ENCODE measurements at regions not wholly inside any gene's neighbourhood (a gene's known extent, or its start where the extent isn't known, plus 50 kb on each side); places are given as distances from the start of the nearest gene placed in this dataset.

- no peaks in the 10 kb centered on the region for H3K4me1 ChIP-seq (ENCODE audit: control insufficient read depth in 2 of 2, insufficient read depth in 1 of 2, low read depth in 1 of 2, low read length in 2 of 2)
- no peak overlapping the region for H2AFZ ChIP-seq (ENCODE audit: low read length)
- no peak overlapping the region for H2BK12ac ChIP-seq (ENCODE audit: low read length)
- no peak overlapping the region for H3K18ac ChIP-seq (ENCODE audit: low read length)
- H3K4me2 ChIP-seq (ENCODE audit: insufficient read depth, low read length, poor library complexity, severe bottlenecking), result no peak overlapping the region
- no peak overlapping the region for H3K4ac ChIP-seq (ENCODE audit: low read length)
- H3K36me3 ChIP-seq (replicated peaks in 1 of 2; ENCODE audit: control insufficient read depth in 2 of 2, insufficient read depth in 2 of 2, low read length in 2 of 2), result no peaks in the 10 kb centered on the region
- no peak overlapping the region for H3K14ac ChIP-seq (ENCODE audit: low read length)
- no peak overlapping the region for H3K9ac ChIP-seq (ENCODE audit: low read depth, low read length, poor library complexity)
- H4K8ac ChIP-seq (ENCODE audit: low read depth, low read length), result no peak overlapping the region
- peaks cover 0 to 3% (median 0%) of the 10 kb centered on the region in 3 experiments for H3K27me3 ChIP-seq (ENCODE audit: control insufficient read depth in 3 of 3, insufficient read depth in 3 of 3, low read depth in 1 of 3, low read length in 3 of 3)
- DNase-seq (ENCODE audit: low spot score), result no peak
- WGBS, 2 donors (ENCODE audit: extremely low coverage in 2 of 2, insufficient read length in 2 of 2, insufficient replicate concordance in 1 of 2), result no CpG with 5 or more reads among the region's 1 CpG
- H3K9me3 ChIP-seq (replicated peaks in 1 of 2; ENCODE audit: control insufficient read depth in 2 of 2, insufficient read depth in 1 of 2, low read depth in 1 of 2, low read length in 2 of 2), result no peaks in the 10 kb centered on the region
- H4K91ac ChIP-seq (ENCODE audit: low read depth, low read length, poor library complexity), result no peak overlapping the region
- H2BK15ac ChIP-seq (ENCODE audit: low read length), result no peak overlapping the region
- H2AK5ac ChIP-seq (ENCODE audit: low read depth, low read length), result no peak overlapping the region
- no peak overlapping the region for H3K23ac ChIP-seq (ENCODE audit: low read depth, low read length, poor library complexity)
- H2BK120ac ChIP-seq (ENCODE audit: low read depth, low read length), result no peak overlapping the region
- H3K4me3 ChIP-seq (ENCODE audit: low read length in 2 of 2), result no peak overlapping the region
- H3K79me1 ChIP-seq (ENCODE audit: low read depth, low read length), result no peaks in the 10 kb centered on the region
- H3K27ac ChIP-seq (replicated peaks; ENCODE audit: low read length), result no peak overlapping the region
- H2BK5ac ChIP-seq (ENCODE audit: low read length), result no peak overlapping the region
These were observed 95.7 kb downstream of the FASLG start for GRCh38 chr1:172754609-172755008.

GRCh38 chr1:172755099-172755498 is 96.2 kb downstream of the FASLG start:
- Histone ChIP-seq H3K9ac (ENCODE audit: low read depth, low read length, poor library complexity) (no peak overlapping the region), H3K79me1 (ENCODE audit: low read depth, low read length) (no peaks in the 10 kb centered on the region), H3K4me1 (ENCODE audit: control insufficient read depth in 2 of 2, insufficient read depth in 1 of 2, low read depth in 1 of 2, low read length in 2 of 2) (no peaks in the 10 kb centered on the region), H3K4me3 (ENCODE audit: low read length in 2 of 2) (no peak overlapping the region), H3K18ac (ENCODE audit: low read length) (no peak overlapping the region), H2AK5ac (ENCODE audit: low read depth, low read length) (no peak overlapping the region), H4K91ac (ENCODE audit: low read depth, low read length, poor library complexity) (no peak overlapping the region), H3K27ac (replicated peaks; ENCODE audit: low read length) (no peak overlapping the region), H3K9me3 (replicated peaks in 1 of 2; ENCODE audit: control insufficient read depth in 2 of 2, insufficient read depth in 1 of 2, low read depth in 1 of 2, low read length in 2 of 2) (no peaks in the 10 kb centered on the region), H2BK120ac (ENCODE audit: low read depth, low read length) (no peak overlapping the region), H3K4me2 (ENCODE audit: insufficient read depth, low read length, poor library complexity, severe bottlenecking) (no peak overlapping the region), H2BK12ac (ENCODE audit: low read length) (no peak overlapping the region), H3K23ac (ENCODE audit: low read depth, low read length, poor library complexity) (no peak overlapping the region), H2BK5ac (ENCODE audit: low read length) (no peak overlapping the region), H3K14ac (ENCODE audit: low read length) (no peak overlapping the region), H3K27me3 (ENCODE audit: control insufficient read depth in 3 of 3, insufficient read depth in 3 of 3, low read depth in 1 of 3, low read length in 3 of 3) (peaks cover 0 to 3% (median 0%) of the 10 kb centered on the region in 3 experiments), H2AFZ (ENCODE audit: low read length) (no peak overlapping the region), H2BK15ac (ENCODE audit: low read length) (no peak overlapping the region), H3K4ac (ENCODE audit: low read length) (no peak overlapping the region), H3K36me3 (replicated peaks in 1 of 2; ENCODE audit: control insufficient read depth in 2 of 2, insufficient read depth in 2 of 2, low read length in 2 of 2) (no peaks in the 10 kb centered on the region), H4K8ac (ENCODE audit: low read depth, low read length) (no peak overlapping the region)
- WGBS, 2 donors (ENCODE audit: extremely low coverage in 2 of 2, insufficient read length in 2 of 2, insufficient replicate concordance in 1 of 2), result no CpG with 5 or more reads among the region's 7 CpGs
- no peak for DNase-seq (ENCODE audit: low spot score)

GRCh38 chr1:172756024-172756423 is 97.1 kb downstream of the FASLG start:
- Histone ChIP-seq H4K8ac (ENCODE audit: low read depth, low read length) (no peak overlapping the region), H3K18ac (ENCODE audit: low read length) (no peak overlapping the region), H3K4me1 (ENCODE audit: control insufficient read depth in 2 of 2, insufficient read depth in 1 of 2, low read depth in 1 of 2, low read length in 2 of 2) (no peaks in the 10 kb centered on the region), H2AK5ac (ENCODE audit: low read depth, low read length) (no peak overlapping the region), H3K27ac (replicated peaks; ENCODE audit: low read length) (no peak overlapping the region), H2AFZ (ENCODE audit: low read length) (no peak overlapping the region), H2BK120ac (ENCODE audit: low read depth, low read length) (no peak overlapping the region), H3K14ac (ENCODE audit: low read length) (no peak overlapping the region), H2BK5ac (ENCODE audit: low read length) (no peak overlapping the region), H3K9me3 (replicated peaks in 1 of 2; ENCODE audit: control insufficient read depth in 2 of 2, insufficient read depth in 1 of 2, low read depth in 1 of 2, low read length in 2 of 2) (no peaks in the 10 kb centered on the region), H3K4ac (ENCODE audit: low read length) (no peak overlapping the region), H3K9ac (ENCODE audit: low read depth, low read length, poor library complexity) (no peak overlapping the region), H2BK15ac (ENCODE audit: low read length) (no peak overlapping the region), H3K36me3 (replicated peaks in 1 of 2; ENCODE audit: control insufficient read depth in 2 of 2, insufficient read depth in 2 of 2, low read length in 2 of 2) (no peaks in the 10 kb centered on the region), H2BK12ac (ENCODE audit: low read length) (no peak overlapping the region), H3K79me1 (ENCODE audit: low read depth, low read length) (no peaks in the 10 kb centered on the region), H3K4me2 (ENCODE audit: insufficient read depth, low read length, poor library complexity, severe bottlenecking) (no peak overlapping the region), H3K27me3 (ENCODE audit: control insufficient read depth in 3 of 3, insufficient read depth in 3 of 3, low read depth in 1 of 3, low read length in 3 of 3) (peaks cover 0 to 3% (median 0%) of the 10 kb centered on the region in 3 experiments), H3K4me3 (ENCODE audit: low read length in 2 of 2) (no peak overlapping the region), H4K91ac (ENCODE audit: low read depth, low read length, poor library complexity) (no peak overlapping the region), H3K23ac (ENCODE audit: low read depth, low read length, poor library complexity) (no peak overlapping the region)
- DNase-seq (ENCODE audit: low spot score), result no peak
- WGBS, 2 donors (ENCODE audit: extremely low coverage in 2 of 2, insufficient read length in 2 of 2, insufficient replicate concordance in 1 of 2), result no CpG with 5 or more reads among the region's 4 CpGs

- Histone ChIP-seq H3K4me2 (ENCODE audit: insufficient read depth, low read length, poor library complexity, severe bottlenecking) (no peak overlapping the region), H3K4me1 (ENCODE audit: control insufficient read depth in 2 of 2, insufficient read depth in 1 of 2, low read depth in 1 of 2, low read length in 2 of 2) (no peaks in the 10 kb centered on the region), H2BK5ac (ENCODE audit: low read length) (no peak overlapping the region), H3K9me3 (replicated peaks in 1 of 2; ENCODE audit: control insufficient read depth in 2 of 2, insufficient read depth in 1 of 2, low read depth in 1 of 2, low read length in 2 of 2) (no peaks in the 10 kb centered on the region), H2BK15ac (ENCODE audit: low read length) (no peak overlapping the region), H2BK120ac (ENCODE audit: low read depth, low read length) (no peak overlapping the region), H3K27ac (replicated peaks; ENCODE audit: low read length) (no peak overlapping the region), H3K36me3 (replicated peaks in 1 of 2; ENCODE audit: control insufficient read depth in 2 of 2, insufficient read depth in 2 of 2, low read length in 2 of 2) (no peaks in the 10 kb centered on the region), H2AFZ (ENCODE audit: low read length) (no peak overlapping the region), H4K91ac (ENCODE audit: low read depth, low read length, poor library complexity) (no peak overlapping the region), H3K9ac (ENCODE audit: low read depth, low read length, poor library complexity) (no peak overlapping the region), H3K27me3 (ENCODE audit: control insufficient read depth in 3 of 3, insufficient read depth in 3 of 3, low read depth in 1 of 3, low read length in 3 of 3) (peaks cover 0 to 3% (median 0%) of the 10 kb centered on the region in 3 experiments), H3K4me3 (ENCODE audit: low read length in 2 of 2) (no peak overlapping the region), H2BK12ac (ENCODE audit: low read length) (no peak overlapping the region), H2AK5ac (ENCODE audit: low read depth, low read length) (no peak overlapping the region), H3K18ac (ENCODE audit: low read length) (no peak overlapping the region), H3K79me1 (ENCODE audit: low read depth, low read length) (no peaks in the 10 kb centered on the region), H3K14ac (ENCODE audit: low read length) (no peak overlapping the region), H3K23ac (ENCODE audit: low read depth, low read length, poor library complexity) (no peak overlapping the region), H3K4ac (ENCODE audit: low read length) (no peak overlapping the region), H4K8ac (ENCODE audit: low read depth, low read length) (no peak overlapping the region)
- no CpG with 5 or more reads among the region's 2 CpGs for WGBS, 2 donors (ENCODE audit: extremely low coverage in 2 of 2, insufficient read length in 2 of 2, insufficient replicate concordance in 1 of 2)
- DNase-seq (ENCODE audit: low spot score), result no peak
These were observed 99.4 kb downstream of the FASLG start for GRCh38 chr1:172758259-172758658.
